SIG-M5 treated with dmso at 0.1 percent for 504 hours (cell line): ENCODE measurements at regions not wholly inside any gene's neighbourhood (a gene's known extent, or its start where the extent isn't known, plus 50 kb on each side); places are given as distances from the start of the nearest gene placed in this dataset.

Experiments used
- DNase-seq: peaks from one replicate; lab custom pipeline; 2025; ENCODE audit not compliant: unreplicated experiment; lab: John Stamatoyannopoulos, UW

GRCh38 chr12:56872366-56872765, 61.8 kb downstream of the SDR9C7 start:
- no peak for DNase-seq

GRCh38 chr12:56867216-56867615, 67.0 kb downstream of the SDR9C7 start:
- no peak for DNase-seq

- no peak for DNase-seq
Measured at GRCh38 chr12:56866493-56866892, 67.7 kb downstream of the SDR9C7 start.

GRCh38 chr12:56864318-56864717, 69.9 kb downstream of the SDR9C7 start:
- no peak for DNase-seq

- DNase-seq, result no peak
Measured at GRCh38 chr12:56863789-56864188, 70.4 kb downstream of the SDR9C7 start.

GRCh38 chr12:56862264-56862663, 71.9 kb downstream of the SDR9C7 start:
- no peak for DNase-seq

- DNase-seq, result peak; percentile 5
Measured at GRCh38 chr12:56853392-56853978, 80.7 kb downstream of the SDR9C7 start.

- DNase-seq, result no peak
Measured at GRCh38 chr12:56851462-56851861, 82.7 kb downstream of the SDR9C7 start.

GRCh38 chr12:56840922-56841321, 77.8 kb downstream of the HSD17B6 start:
- DNase-seq, result no peak

GRCh38 chr12:56839915-56840325, 76.8 kb downstream of the HSD17B6 start:
- peak; percentile 42 for DNase-seq

GRCh38 chr12:56839489-56839848, 76.3 kb downstream of the HSD17B6 start:
- DNase-seq, result no peak

GRCh38 chr12:56838621-56839488, 75.7 kb downstream of the HSD17B6 start:
- DNase-seq, result no peak
